ENCODE measurements at regions not wholly inside any gene's neighbourhood (a gene's known extent, or its start where the extent isn't known, plus 50 kb on each side); places are given as distances from the start of the nearest gene placed in this dataset.

- no peaks in the 10 kb centered on the region for H3K4me1 Mint-ChIP-seq (ENCODE audit: low read depth)
- peaks cover 9% of the 10 kb centered on the region for H3K9me3 Mint-ChIP-seq
- TF ChIP-seq CTCF (IDR thresholded peaks at IDR 0.05), result no peak
- ChIA-PET CTCF (no interaction called here), POLR2A (no interaction called here)
- DNase-seq, result no peak
- no peaks in the 10 kb centered on the region for H3K27me3 Mint-ChIP-seq
- ATAC-seq, result no peak
- no peak overlapping the region for H3K27ac Mint-ChIP-seq
- H3K36me3 Mint-ChIP-seq (ENCODE audit: low read depth), result no peaks in the 10 kb centered on the region
- no peak overlapping the region for H3K4me3 Mint-ChIP-seq
- intact Hi-C loops (cut with micrococcal nuclease), result no loop called here
Measured at GRCh38 chr12:23434154-23434553, 515.3 kb downstream of the SOX5 start.

- Mint-ChIP-seq H3K4me1 (ENCODE audit: low read depth) (no peaks in the 10 kb centered on the region), H3K27me3 (no peaks in the 10 kb centered on the region), H3K4me3 (no peak overlapping the region), H3K27ac (no peak overlapping the region), H3K9me3 (peaks cover 4% of the 10 kb centered on the region), H3K36me3 (ENCODE audit: low read depth) (no peaks in the 10 kb centered on the region)
- ChIA-PET POLR2A (no interaction called here), CTCF (no interaction called here)
- ATAC-seq (no peak), DNase-seq (no peak)
- intact Hi-C loops (cut with micrococcal nuclease), result no loop called here
- TF ChIP-seq CTCF (IDR thresholded peaks at IDR 0.05), result no peak
Measured at GRCh38 chr12:23446746-23447145, 502.7 kb downstream of the SOX5 start.

- no peak for DNase-seq
- intact Hi-C loops (cut with micrococcal nuclease), result no loop called here
- Mint-ChIP-seq H3K27ac (no peak overlapping the region), H3K9me3 (peaks cover 6% of the 10 kb centered on the region), H3K27me3 (no peaks in the 10 kb centered on the region), H3K4me3 (no peak overlapping the region), H3K4me1 (ENCODE audit: low read depth) (no peaks in the 10 kb centered on the region), H3K36me3 (ENCODE audit: low read depth) (no peaks in the 10 kb centered on the region)
- POLR2A ChIA-PET, result no interaction called here
- no peak for ATAC-seq
- TF ChIP-seq CTCF (IDR thresholded peaks at IDR 0.05), result no peak
- CTCF ChIA-PET, result no interaction called here
Measured at GRCh38 chr12:23450810-23451209, 498.7 kb downstream of the SOX5 start.

GRCh38 chr12:23455283-23455682 lies 494.2 kb downstream of the SOX5 start:
- intact Hi-C loops (cut with micrococcal nuclease), result no loop called here
- CTCF ChIA-PET, result no interaction called here

GRCh38 chr12:23458640-23459039 lies 490.8 kb downstream of the SOX5 start:
- DNase-seq (no peak), ATAC-seq (no peak)
- no peak overlapping the region for H3K4me3 Mint-ChIP-seq
- H3K4me1 Mint-ChIP-seq (ENCODE audit: low read depth), result no peaks in the 10 kb centered on the region
- peaks cover 5% of the 10 kb centered on the region for H3K9me3 Mint-ChIP-seq
- CTCF ChIA-PET, result interaction anchor here (0.6 kb wide), 1 partner anchor 113 kb away, joined by 3 read pairs; no protein-coding TSS in a partner anchor
- H3K27me3 Mint-ChIP-seq, result no peaks in the 10 kb centered on the region
- no peak overlapping the region for H3K27ac Mint-ChIP-seq
- POLR2A ChIA-PET, result no interaction called here
- intact Hi-C loops (cut with micrococcal nuclease), result no loop called here
- no peak for TF ChIP-seq CTCF (IDR thresholded peaks at IDR 0.05)
- no peaks in the 10 kb centered on the region for H3K36me3 Mint-ChIP-seq (ENCODE audit: low read depth)

More at GRCh38 chr12:23455283-23455682, 494.2 kb downstream of the SOX5 start:
- no peak for ATAC-seq
- Mint-ChIP-seq H3K36me3 (ENCODE audit: low read depth) (no peaks in the 10 kb centered on the region), H3K4me1 (ENCODE audit: low read depth) (no peaks in the 10 kb centered on the region), H3K9me3 (peaks cover 8% of the 10 kb centered on the region), H3K27ac (no peak overlapping the region), H3K27me3 (no peaks in the 10 kb centered on the region), H3K4me3 (no peak overlapping the region)
- TF ChIP-seq CTCF (IDR thresholded peaks at IDR 0.05), result no peak
- POLR2A ChIA-PET, result no interaction called here
- DNase-seq, result no peak
